GM12878 (cell line): ENCODE measurements at regions not wholly inside any gene's neighbourhood (a gene's known extent, or its start where the extent isn't known, plus 50 kb on each side); places are given as distances from the start of the nearest gene placed in this dataset.

Experiments used
- ATAC-seq: fragments of 200-7000 bp; cut with Tn5 transposase; 3 replicates; pipeline ENCODE4 v1.9.1; 2020; ENCODE audit warnings: mild to moderate bottlenecking, moderate library complexity
- BruUV-seq: library from RNA; stranded (reverse); fragments of 400-500 nt; replicated peaks from 2 replicates; lab custom pipeline; 2021; lab: Mats Ljungman, UMichigan
- CTCF ChIA-PET: fragments of 300-600 bp; sonication (Branson Sonifier 250); formaldehyde crosslinking; extraction: SDS; loops from one replicate; lab custom pipeline; 2021; ENCODE audit warnings: inconsistent platforms; lab: Yijun Ruan, JAX
- POLR2A ChIA-PET: fragments of 350-600 bp; formaldehyde crosslinking; extraction: SDS; loops from one replicate; lab custom pipeline; 2021; ENCODE audit warnings: inconsistent platforms; lab: Charles Lee
- RAD21 ChIA-PET: fragments of 300-600 bp; sonication (Branson Sonifier 250); formaldehyde crosslinking; loops from one replicate; lab custom pipeline; 2023; ENCODE audit warnings: antibody characterized with exemption; ENCODE audit not compliant: unreplicated experiment; lab: Charles Lee
- SMC1A ChIA-PET: fragments of 300-600 bp; sonication (Branson Sonifier 250); formaldehyde crosslinking; loops from one replicate; lab custom pipeline; 2023; ENCODE audit not compliant: unreplicated experiment, uncharacterized antibody; lab: Charles Lee
- DNase-seq: peaks from one replicate; pipeline ENCODE4 v3.0.0-alpha.2; 2011; ENCODE audit warnings: low read depth, low spot score
- FAIRE-seq: peaks from 3 replicates; lab custom pipeline; 2011; peaks lifted over from hg19 to GRCh38; lab: Jason Lieb, UNC
- H2AFZ ChIP-seq: 2 replicates; pipeline ENCODE4 v1.6.0; 2011; ENCODE audit warnings: low read depth, low read length, control low read depth; ENCODE audit not compliant: control insufficient read depth
- H3K27ac ChIP-seq: 2 replicates; pipeline ENCODE4 v1.5.1; 2011; ENCODE audit warnings: control low read depth; ENCODE audit not compliant: control insufficient read depth, insufficient read depth
- H3K27me3 ChIP-seq, 2 experiments: replicated peaks in 1 of 2; 2 replicates each; pipeline versions ENCODE4 v1.6.0 to v1.6.1; 2011; ENCODE audit warnings: low read length in 1 of 2; ENCODE audit not compliant: control insufficient read depth in 2 of 2, insufficient read depth in 2 of 2
- H3K36me3 ChIP-seq, 2 experiments: 2 replicates each; pipeline ENCODE4 v1.5.1; 2011; ENCODE audit warnings: low read length in 1 of 2; ENCODE audit not compliant: control insufficient read depth in 2 of 2, insufficient read depth in 2 of 2
- H3K4me1 ChIP-seq: 2 replicates; pipeline ENCODE4 v1.6.1; 2011; ENCODE audit warnings: mild to moderate bottlenecking, low read length, moderate library complexity, mixed read lengths; ENCODE audit not compliant: control insufficient read depth, insufficient read depth
- H3K4me2 ChIP-seq: 2 replicates; pipeline ENCODE4 v1.6.0; 2011; ENCODE audit warnings: control low read depth; ENCODE audit not compliant: control insufficient read depth, insufficient read depth
- H3K4me3 ChIP-seq: fragments of 200-600 bp; sonication (generic); 2 replicates; pipeline ENCODE4 v1.5.1; 2016
- H3K79me2 ChIP-seq: 2 replicates; pipeline ENCODE4 v1.6.0; 2011; ENCODE audit warnings: low read length; ENCODE audit not compliant: control insufficient read depth, insufficient read depth
- H3K9ac ChIP-seq: 2 replicates; pipeline ENCODE4 v1.8.0; 2011; ENCODE audit warnings: low read length, control low read depth, mixed read lengths; ENCODE audit not compliant: control insufficient read depth, insufficient read depth
- H3K9me3 ChIP-seq: replicated peaks from 3 replicates; pipeline ENCODE4 v1.5.1; 2011; ENCODE audit warnings: mild to moderate bottlenecking, low read length; ENCODE audit not compliant: control insufficient read depth, insufficient read depth
- H4K20me1 ChIP-seq: 2 replicates; pipeline ENCODE4 v1.6.0; 2011; ENCODE audit not compliant: control insufficient read depth, insufficient read depth
- E2F4 ChIP-seq: IDR thresholded peaks from 2 replicates; pipeline ENCODE4 v1.6.1; 2012; ENCODE audit warnings: low read depth, low read length, improper control_type of control experiment
- POLR2A ChIP-seq: IDR thresholded peaks from 2 replicates; pipeline ENCODE4 v1.6.1; 2011; ENCODE audit warnings: low read depth, mild to moderate bottlenecking, low read length
- RB1 ChIP-seq: fragments of 450-650 bp; formaldehyde crosslinking; IDR thresholded peaks from 2 replicates; pipeline ENCODE4 v1.6.1; 2017; ENCODE audit warnings: mild to moderate bottlenecking, borderline replicate concordance
- RFX5 ChIP-seq: IDR thresholded peaks from 2 replicates; pipeline ENCODE4 v1.6.1; 2011; ENCODE audit warnings: low read depth, low read length, improper control_type of control experiment
- SUPT20H ChIP-seq: IDR thresholded peaks from 2 replicates; pipeline ENCODE4 v1.6.1; 2011; ENCODE audit warnings: low read depth, mild to moderate bottlenecking, low read length, moderate library complexity, borderline replicate concordance; ENCODE audit not compliant: control insufficient read depth
- ZBTB40 ChIP-seq: fragments of 450-650 bp; IDR thresholded peaks from 2 replicates; pipeline ENCODE4 v1.6.1; 2016; ENCODE audit warnings: mild to moderate bottlenecking, moderate library complexity, borderline replicate concordance
- WGBS: methylation state at CpG from one replicate; pipeline ENCODE4 v1.1.6; 2016; ENCODE audit warnings: low lambda C conversion rate; ENCODE audit not compliant: insufficient replicate concordance, insufficient coverage; ENCODE audit errors: missing lambda C conversion rate; 5-methylcytosine and 5-hydroxymethylcytosine counted together
- in situ Hi-C: fragments of 300-500 bp; cut with MboI; formaldehyde crosslinking; loops from 9 replicates; pipeline ENCODE4 v1.14.3; 2018; ENCODE audit warnings: mixed read lengths
- intact Hi-C: fragments of 100-400 bp; cut with micrococcal nuclease; formaldehyde crosslinking; loops from one replicate; pipeline ENCODE4 v1.14.2; 2022; ENCODE audit not compliant: unreplicated experiment
- TF ChIP-seq, protein P1 (sequence below): fragments of 450-650 bp; IDR thresholded peaks from 2 replicates; pipeline ENCODE4 v1.6.1; 2018; ENCODE audit warnings: borderline replicate concordance, mild to moderate bottlenecking; ENCODE audit not compliant: partially characterized antibody
- TF ChIP-seq, protein P2 (sequence below): fragments of 150-350 bp; IDR thresholded peaks from 2 replicates; pipeline ENCODE4 v1.6.1; 2016; ENCODE audit warnings: low read depth, low read length

DNA sequence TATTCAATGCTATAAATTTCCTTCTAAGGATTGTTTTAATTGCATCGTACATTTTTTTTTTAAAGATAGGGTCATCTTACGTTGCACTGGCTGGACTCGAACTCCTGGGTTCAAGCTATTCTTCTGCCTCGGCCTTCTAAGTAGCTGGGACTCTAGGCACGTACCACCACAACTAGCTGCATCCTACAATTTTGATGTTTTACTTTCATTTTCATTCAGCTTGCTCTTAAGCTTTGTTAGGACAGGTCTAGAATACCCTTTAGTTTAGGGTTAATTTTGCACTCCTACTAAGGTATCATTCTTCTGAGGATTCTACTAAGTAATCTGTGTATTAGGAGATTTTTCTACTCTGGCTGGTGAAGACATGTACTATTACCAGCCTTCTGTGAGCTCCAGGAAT is 50.2 kb upstream of the C1GALT1C1 start:
- BruUV-seq = no TSS peak
- no peak for DNase-seq
- CTCF ChIA-PET = no interaction called here
- FAIRE-seq = no peak
- no peak overlapping the region for H3K4me2 ChIP-seq
- H3K36me3 ChIP-seq = no peaks in the 10 kb centered on the region
- H2AFZ ChIP-seq = no peak overlapping the region
- H3K79me2 ChIP-seq = no peaks in the 10 kb centered on the region
- 68% methylated on average over 5 of the region's 5 CpGs for WGBS
- intact Hi-C loops = no loop called here
- no peaks in the 10 kb centered on the region for H3K27me3 ChIP-seq
- SMC1A ChIA-PET = interaction anchor here (0.6 to 1.1 kb wide), 3 partner anchors 10 to 16 kb away, joined by 3 read pairs; no protein-coding TSS in a partner anchor
- no peaks in the 10 kb centered on the region for H3K4me1 ChIP-seq
- H3K4me3 ChIP-seq = no peak overlapping the region
- ATAC-seq = no peak
- H3K9me3 ChIP-seq = no peaks in the 10 kb centered on the region
- H3K27ac ChIP-seq = no peak overlapping the region
- POLR2A ChIA-PET = no interaction called here
- no peak overlapping the region for H3K9ac ChIP-seq
- no peaks in the 10 kb centered on the region for H4K20me1 ChIP-seq
- RAD21 ChIA-PET = no interaction called here
- in situ Hi-C loops = no loop called here
- TF ChIP-seq RFX5 (no peak), ZBTB40 (no peak), E2F4 (no peak), RB1 (no peak), POLR2A (no peak), SUPT20H (no peak)
- TF ChIP-seq, protein P1, sequence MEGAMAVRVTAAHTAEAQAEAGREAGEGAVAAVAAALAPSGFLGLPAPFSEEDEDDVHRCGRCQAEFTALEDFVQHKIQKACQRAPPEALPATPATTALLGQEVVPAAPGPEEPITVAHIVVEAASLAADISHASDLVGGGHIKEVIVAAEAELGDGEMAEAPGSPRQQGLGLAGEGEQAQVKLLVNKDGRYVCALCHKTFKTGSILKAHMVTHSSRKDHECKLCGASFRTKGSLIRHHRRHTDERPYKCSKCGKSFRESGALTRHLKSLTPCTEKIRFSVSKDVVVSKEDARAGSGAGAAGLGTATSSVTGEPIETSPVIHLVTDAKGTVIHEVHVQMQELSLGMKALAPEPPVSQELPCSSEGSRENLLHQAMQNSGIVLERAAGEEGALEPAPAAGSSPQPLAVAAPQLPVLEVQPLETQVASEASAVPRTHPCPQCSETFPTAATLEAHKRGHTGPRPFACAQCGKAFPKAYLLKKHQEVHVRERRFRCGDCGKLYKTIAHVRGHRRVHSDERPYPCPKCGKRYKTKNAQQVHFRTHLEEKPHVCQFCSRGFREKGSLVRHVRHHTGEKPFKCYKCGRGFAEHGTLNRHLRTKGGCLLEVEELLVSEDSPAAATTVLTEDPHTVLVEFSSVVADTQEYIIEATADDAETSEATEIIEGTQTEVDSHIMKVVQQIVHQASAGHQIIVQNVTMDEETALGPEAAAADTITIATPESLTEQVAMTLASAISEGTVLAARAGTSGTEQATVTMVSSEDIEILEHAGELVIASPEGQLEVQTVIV = no peak
- TF ChIP-seq, protein P2, sequence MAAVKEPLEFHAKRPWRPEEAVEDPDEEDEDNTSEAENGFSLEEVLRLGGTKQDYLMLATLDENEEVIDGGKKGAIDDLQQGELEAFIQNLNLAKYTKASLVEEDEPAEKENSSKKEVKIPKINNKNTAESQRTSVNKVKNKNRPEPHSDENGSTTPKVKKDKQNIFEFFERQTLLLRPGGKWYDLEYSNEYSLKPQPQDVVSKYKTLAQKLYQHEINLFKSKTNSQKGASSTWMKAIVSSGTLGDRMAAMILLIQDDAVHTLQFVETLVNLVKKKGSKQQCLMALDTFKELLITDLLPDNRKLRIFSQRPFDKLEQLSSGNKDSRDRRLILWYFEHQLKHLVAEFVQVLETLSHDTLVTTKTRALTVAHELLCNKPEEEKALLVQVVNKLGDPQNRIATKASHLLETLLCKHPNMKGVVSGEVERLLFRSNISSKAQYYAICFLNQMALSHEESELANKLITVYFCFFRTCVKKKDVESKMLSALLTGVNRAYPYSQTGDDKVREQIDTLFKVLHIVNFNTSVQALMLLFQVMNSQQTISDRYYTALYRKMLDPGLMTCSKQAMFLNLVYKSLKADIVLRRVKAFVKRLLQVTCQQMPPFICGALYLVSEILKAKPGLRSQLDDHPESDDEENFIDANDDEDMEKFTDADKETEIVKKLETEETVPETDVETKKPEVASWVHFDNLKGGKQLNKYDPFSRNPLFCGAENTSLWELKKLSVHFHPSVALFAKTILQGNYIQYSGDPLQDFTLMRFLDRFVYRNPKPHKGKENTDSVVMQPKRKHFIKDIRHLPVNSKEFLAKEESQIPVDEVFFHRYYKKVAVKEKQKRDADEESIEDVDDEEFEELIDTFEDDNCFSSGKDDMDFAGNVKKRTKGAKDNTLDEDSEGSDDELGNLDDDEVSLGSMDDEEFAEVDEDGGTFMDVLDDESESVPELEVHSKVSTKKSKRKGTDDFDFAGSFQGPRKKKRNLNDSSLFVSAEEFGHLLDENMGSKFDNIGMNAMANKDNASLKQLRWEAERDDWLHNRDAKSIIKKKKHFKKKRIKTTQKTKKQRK = no peak
